SK-N-MC (cell line): ENCODE measurements at regions not wholly inside any gene's neighbourhood (a gene's known extent, or its start where the extent isn't known, plus 50 kb on each side); places are given as distances from the start of the nearest gene placed in this dataset.

Source experiments
- EZH2 ChIP-seq: fragments of 200-600 bp; sonication (generic); IDR thresholded peaks from one replicate; pipeline ENCODE4 v1.6.1; 2017; ENCODE audit warnings: antibody characterized with exemption
- FOXP2 ChIP-seq: optimal IDR thresholded peaks from 2 replicates; pipeline ENCODE3; 2011; ENCODE audit warnings: mild to moderate bottlenecking, moderate library complexity; ENCODE audit not compliant: insufficient read depth; ENCODE audit errors: extremely low read length, control extremely low read depth
- POLR2AphosphoS5 ChIP-seq: IDR thresholded peaks from 2 replicates; pipeline ENCODE4 v1.6.1; 2012; ENCODE audit warnings: mild to moderate bottlenecking, low read depth, low read length, borderline replicate concordance

- TF ChIP-seq EZH2 (no peak), POLR2AphosphoS5 (no peak), FOXP2 (no peak)
Observed at GRCh38 chr5:71929003-71929402, 178.3 kb upstream of the MAP1B start.
